ENCODE measurements at regions not wholly inside any gene's neighbourhood (a gene's known extent, or its start where the extent isn't known, plus 50 kb on each side); places are given as distances from the start of the nearest gene placed in this dataset.

DNA sequence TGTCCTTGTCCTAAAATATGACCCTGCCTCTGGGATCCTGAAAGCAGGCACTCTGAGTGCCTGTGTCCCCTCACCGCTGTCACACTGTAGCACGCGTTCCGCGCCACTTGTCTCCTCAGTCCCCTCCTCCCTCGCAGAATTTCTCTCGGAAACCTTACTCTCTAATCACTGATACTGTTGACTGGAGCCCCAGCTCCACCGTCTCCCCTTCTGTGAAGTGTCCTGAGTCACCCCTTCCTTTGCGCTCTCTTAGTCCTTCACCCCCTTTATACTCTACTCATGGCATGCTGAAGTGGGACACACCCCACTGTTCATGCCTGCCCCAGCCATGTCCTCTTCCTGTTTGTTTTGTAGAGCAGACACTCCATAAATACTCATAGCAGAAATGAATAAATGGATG, 104.7 kb downstream of the ZNF664 start:
- H3K9me3 ChIP-seq (ENCODE audit: low read length) = no peaks in the 10 kb centered on the region
- no peak for TF ChIP-seq HINFP (CRISPR knock-in tag; IDR thresholded peaks at IDR 0.05; ENCODE audit: low read depth)
- TF ChIP-seq, protein P1, sequence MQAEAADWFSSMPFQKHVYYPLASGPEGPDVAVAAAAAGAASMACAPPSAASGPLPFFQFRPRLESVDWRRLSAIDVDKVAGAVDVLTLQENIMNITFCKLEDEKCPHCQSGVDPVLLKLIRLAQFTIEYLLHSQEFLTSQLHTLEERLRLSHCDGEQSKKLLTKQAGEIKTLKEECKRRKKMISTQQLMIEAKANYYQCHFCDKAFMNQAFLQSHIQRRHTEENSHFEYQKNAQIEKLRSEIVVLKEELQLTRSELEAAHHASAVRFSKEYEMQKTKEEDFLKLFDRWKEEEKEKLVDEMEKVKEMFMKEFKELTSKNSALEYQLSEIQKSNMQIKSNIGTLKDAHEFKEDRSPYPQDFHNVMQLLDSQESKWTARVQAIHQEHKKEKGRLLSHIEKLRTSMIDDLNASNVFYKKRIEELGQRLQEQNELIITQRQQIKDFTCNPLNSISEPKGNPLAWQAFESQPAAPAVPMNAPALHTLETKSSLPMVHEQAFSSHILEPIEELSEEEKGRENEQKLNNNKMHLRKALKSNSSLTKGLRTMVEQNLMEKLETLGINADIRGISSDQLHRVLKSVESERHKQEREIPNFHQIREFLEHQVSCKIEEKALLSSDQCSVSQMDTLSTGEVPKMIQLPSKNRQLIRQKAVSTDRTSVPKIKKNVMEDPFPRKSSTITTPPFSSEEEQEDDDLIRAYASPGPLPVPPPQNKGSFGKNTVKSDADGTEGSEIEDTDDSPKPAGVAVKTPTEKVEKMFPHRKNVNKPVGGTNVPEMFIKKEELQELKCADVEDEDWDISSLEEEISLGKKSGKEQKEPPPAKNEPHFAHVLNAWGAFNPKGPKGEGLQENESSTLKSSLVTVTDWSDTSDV (CRISPR knock-in tag; IDR thresholded peaks at IDR 0.05) = no peak
- TF ChIP-seq, protein P2, sequence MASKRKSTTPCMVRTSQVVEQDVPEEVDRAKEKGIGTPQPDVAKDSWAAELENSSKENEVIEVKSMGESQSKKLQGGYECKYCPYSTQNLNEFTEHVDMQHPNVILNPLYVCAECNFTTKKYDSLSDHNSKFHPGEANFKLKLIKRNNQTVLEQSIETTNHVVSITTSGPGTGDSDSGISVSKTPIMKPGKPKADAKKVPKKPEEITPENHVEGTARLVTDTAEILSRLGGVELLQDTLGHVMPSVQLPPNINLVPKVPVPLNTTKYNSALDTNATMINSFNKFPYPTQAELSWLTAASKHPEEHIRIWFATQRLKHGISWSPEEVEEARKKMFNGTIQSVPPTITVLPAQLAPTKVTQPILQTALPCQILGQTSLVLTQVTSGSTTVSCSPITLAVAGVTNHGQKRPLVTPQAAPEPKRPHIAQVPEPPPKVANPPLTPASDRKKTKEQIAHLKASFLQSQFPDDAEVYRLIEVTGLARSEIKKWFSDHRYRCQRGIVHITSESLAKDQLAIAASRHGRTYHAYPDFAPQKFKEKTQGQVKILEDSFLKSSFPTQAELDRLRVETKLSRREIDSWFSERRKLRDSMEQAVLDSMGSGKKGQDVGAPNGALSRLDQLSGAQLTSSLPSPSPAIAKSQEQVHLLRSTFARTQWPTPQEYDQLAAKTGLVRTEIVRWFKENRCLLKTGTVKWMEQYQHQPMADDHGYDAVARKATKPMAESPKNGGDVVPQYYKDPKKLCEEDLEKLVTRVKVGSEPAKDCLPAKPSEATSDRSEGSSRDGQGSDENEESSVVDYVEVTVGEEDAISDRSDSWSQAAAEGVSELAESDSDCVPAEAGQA (IDR thresholded peaks at IDR 0.05; ENCODE audit: low read depth) = no peak
- TF ChIP-seq, protein P2 (CRISPR knock-in tag; IDR thresholded peaks at IDR 0.05; ENCODE audit: borderline replicate concordance) = no peak
- no peak for TF ChIP-seq ZBTB49 (CRISPR knock-in tag; IDR thresholded peaks at IDR 0.05; ENCODE audit: borderline replicate concordance)
- TF ChIP-seq RAD51 (IDR thresholded peaks at IDR 0.05; ENCODE audit: borderline replicate concordance) = no peak
- TF ChIP-seq CEBPB (IDR thresholded peaks at IDR 0.05; ENCODE audit: borderline replicate concordance, low read depth, low read length) = no peak
- DNase-seq (ENCODE audit: low spot score) (no peak), ATAC-seq (no peak), FAIRE-seq (no peak)
- no peaks in the 10 kb centered on the region for H3K4me1 ChIP-seq (ENCODE audit: insufficient read depth, low read length)
- no peak overlapping the region for H3K4me2 ChIP-seq (ENCODE audit: low read depth, low read length)
- no TSS peak for BruUV-seq (replicated peaks)
- no peak overlapping the region for H2AFZ ChIP-seq (ENCODE audit: low read length)
- 93% methylated on average over 9 of the region's 9 CpGs for whole genome bisulfite sequencing (ENCODE audit: low lambda C conversion rate)
- ChIA-PET CTCF (ENCODE audit: low intra/inter-chr PET ratio, low total read pairs) (no interaction called here), POLR2A (no interaction called here)
- H4K20me1 ChIP-seq (ENCODE audit: insufficient read depth, low read length) = no peaks in the 10 kb centered on the region
- peaks cover 1 to 11% of the 10 kb centered on the region in 2 experiments; a peak in 2 of 5 replicates for H3K27me3 ChIP-seq (ENCODE audit: control insufficient read depth in 1 of 2, insufficient read depth in 2 of 2, low read length in 2 of 2)
- in situ Hi-C loops (cut with HindIII; ENCODE audit: extremely low pct_ligation_motif_present, low pct_unique_long_range_greater_than_20kb) = no loop called here
- no peak overlapping the region for H3K4me3 ChIP-seq (replicated peaks in 1 of 3; ENCODE audit: insufficient read depth in 1 of 3, low read depth in 2 of 3, low read length in 3 of 3)
- no peaks in the 10 kb centered on the region for H3K36me3 ChIP-seq (replicated peaks in 1 of 2; ENCODE audit: control insufficient read depth in 1 of 2, insufficient read depth in 2 of 2, low read length in 2 of 2)
- intact Hi-C loops (cut with micrococcal nuclease; ENCODE audit: unreplicated experiment) = no loop called here
- no peak overlapping the region for H3K9ac ChIP-seq (ENCODE audit: insufficient read depth, low read depth, low read length)
- no peaks in the 10 kb centered on the region for H3K79me2 ChIP-seq (ENCODE audit: insufficient read depth, low read length)
- no peak overlapping the region for H3K27ac ChIP-seq (ENCODE audit: extremely low read length, insufficient read depth, low read length)
